T-helper 1 cell treated with Interleukin-12 subunit alpha and Interleukin-12 subunit beta and Interleukin-4 antibody, amounts not matched to agents 30 ng/mL and 1 ng/mL, for 36 hours (primary cell): ENCODE measurements at regions not wholly inside any gene's neighbourhood (a gene's known extent, or its start where the extent isn't known, plus 50 kb on each side); places are given as distances from the start of the nearest gene placed in this dataset.
"Not testable (repeated sequence)": the region's sequence is repeated elsewhere in the genome, so short reads cannot be mapped to it uniquely, and the experiment has no call there.

Experiments
- intact Hi-C: fragments of 100-400 bp; cut with micrococcal nuclease; formaldehyde crosslinking; loops from one replicate; pipeline ENCODE4 v1.15.1; 2024

- intact Hi-C loops: no loop called here
Observed at GRCh38 chr14:104395276-104395675, 184.3 kb upstream of the C14orf180 start.

GRCh38 chr14:104395941-104396681 is 183.5 kb upstream of the C14orf180 start:
- intact Hi-C loops: no loop called here

- intact Hi-C loops: no loop called here
Observed at GRCh38 chr14:104396682-104397470, 182.7 kb upstream of the C14orf180 start.

DNA sequence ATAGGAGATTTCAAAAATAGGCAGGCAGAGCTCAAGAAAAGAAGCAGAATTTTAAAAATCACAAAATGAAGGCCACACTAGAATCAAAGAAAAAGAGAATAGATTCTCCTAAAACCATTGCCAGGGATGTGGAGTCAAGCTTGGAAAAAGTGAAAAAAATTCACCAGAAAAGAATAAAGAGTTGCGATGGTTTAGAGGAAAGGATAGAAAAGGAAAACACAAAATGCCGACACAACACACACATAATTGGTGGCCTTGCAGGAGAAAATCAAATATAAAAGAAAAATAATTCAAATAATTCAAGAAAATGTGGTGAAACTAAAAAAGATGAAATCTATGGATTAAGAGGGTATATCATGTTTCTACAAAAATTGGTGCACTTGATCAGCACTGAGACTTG is 181.6 kb upstream of the C14orf180 start:
- intact Hi-C loops: no loop called here

DNA sequence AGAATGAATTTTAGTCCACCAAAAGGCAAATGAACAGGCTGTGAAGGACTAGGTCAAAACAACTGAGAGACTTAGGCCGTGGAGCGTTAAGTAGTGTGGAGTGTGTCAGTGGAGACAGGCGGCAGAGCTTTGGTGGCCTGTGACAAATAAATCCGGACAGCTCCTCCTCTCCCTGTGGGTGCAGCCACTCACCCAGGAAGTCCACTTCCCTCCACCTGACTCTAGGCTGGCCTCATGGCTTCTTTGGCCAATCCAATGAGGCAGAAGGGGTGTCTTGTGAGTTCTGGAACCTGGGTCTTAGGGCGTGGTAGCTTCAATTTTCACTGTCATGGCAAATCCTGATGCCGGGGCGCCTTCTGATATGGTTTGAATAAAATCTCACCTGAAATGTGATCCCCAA is 180.9 kb upstream of the C14orf180 start:
- intact Hi-C loops: no loop called here

GRCh38 chr14:104399432-104400155 is 180.0 kb upstream of the C14orf180 start:
- intact Hi-C loops: no loop called here

GRCh38 chr14:104400355-104400754 is 179.2 kb upstream of the C14orf180 start:
- intact Hi-C loops: no loop called here

DNA sequence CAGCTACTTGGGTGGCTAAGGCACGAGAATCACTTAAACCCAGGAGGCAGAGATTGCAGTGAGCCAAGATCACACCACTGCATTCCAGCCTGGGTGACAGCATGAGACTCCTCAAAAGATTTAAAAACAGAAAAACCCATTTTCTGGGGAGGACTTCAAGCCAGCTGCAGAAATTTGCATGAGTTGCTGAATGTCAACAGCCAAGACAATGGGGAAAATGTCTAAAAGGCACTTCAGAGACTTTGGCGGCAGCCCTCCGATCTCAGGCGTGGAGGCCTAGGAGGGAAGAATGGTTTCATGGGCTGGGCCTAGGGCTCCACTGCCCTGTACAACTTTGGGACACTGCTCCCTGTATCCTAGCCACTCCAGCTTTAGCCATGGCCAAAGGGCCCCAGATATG is 177.8 kb upstream of the C14orf180 start:
- intact Hi-C loops: no loop called here

GRCh38 chr14:104402303-104402702 is 177.3 kb upstream of the C14orf180 start:
- intact Hi-C loops: not testable (repeated sequence)

- intact Hi-C loops: no loop called here
Observed at GRCh38 chr14:104403421-104404220, 175.9 kb upstream of the C14orf180 start.

DNA sequence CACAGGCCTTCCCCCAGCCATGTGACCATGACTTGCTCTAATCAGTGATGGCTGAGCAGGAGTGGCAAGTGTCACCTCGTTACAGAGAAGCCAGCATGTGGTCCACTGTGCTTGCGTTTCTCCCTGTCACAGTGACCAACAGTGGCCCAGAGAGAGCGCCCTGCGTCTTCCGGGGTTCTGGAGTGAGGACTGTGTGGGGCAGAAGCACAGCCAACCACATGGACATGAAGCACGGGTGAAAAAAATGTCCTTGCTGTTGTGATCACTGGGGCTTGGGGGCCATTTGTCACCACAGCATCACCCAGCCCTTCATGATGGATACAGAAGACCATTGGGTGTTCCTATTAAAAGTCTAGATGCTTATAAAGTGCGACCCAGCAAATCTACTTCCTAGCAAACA is 174.6 kb upstream of the C14orf180 start:
- intact Hi-C loops: no loop called here

DNA sequence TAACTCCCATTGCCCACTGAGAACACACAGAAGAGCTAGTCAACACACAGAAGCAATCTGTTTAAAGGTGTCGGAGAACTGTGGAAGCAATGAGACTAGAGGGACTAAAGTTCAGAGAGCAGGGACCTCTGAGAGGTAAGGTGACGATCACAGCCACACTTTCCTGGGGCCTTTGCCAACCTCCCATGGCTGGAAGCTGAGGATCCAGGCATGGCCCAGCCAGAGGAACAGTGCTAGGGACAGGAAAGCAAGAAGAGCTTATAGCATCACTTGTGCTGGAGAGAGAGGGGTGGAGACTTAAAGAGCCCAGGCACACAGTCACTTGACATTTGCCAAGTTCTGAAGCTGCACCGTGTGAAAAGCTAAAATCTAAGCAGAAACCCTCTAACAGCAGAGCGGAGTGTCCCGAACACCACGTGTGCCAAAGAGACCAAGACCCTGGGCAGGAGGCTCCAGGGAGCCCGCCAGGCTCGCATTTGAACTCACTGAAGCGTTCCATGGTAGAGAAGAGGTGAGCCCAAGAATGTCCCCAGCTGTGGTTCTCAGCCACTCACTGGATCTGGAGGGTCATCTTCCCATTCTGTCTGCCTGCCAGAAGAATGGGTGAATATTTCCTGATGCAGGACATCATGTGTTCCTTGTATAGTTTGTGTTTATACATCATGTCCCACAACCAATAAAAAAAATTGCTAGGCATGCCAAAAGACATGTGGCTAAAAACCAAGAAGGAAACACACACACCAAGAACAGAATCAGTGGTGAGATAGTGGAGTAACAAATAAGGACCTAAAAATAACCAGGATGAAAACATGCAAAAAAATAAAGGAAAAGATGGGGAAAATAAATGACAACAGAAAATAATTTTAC is 174.0 kb upstream of the C14orf180 start:
- intact Hi-C loops: no loop called here

DNA sequence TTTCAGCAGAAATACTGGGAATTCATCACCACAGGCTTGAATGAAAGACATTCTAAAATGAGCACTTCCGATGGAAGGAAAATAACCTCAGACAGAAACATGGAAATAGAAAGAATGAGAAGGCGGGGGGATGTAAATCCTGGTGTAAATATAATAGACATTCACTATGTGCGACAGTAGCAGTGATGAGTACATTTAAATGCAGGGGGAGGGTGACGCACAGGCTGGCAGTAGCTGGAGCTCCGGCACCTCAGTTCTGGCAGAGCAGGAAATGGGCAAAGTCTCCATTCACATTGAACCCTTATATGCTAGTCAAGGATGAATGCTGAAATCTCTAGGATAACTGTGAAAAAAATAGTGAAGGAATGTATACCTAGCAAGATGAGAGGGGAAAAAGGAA is 172.7 kb upstream of the C14orf180 start:
- intact Hi-C loops: no loop called here

GRCh38 chr14:104416383-104416782 is 163.2 kb upstream of the C14orf180 start:
- intact Hi-C loops: no loop called here

DNA sequence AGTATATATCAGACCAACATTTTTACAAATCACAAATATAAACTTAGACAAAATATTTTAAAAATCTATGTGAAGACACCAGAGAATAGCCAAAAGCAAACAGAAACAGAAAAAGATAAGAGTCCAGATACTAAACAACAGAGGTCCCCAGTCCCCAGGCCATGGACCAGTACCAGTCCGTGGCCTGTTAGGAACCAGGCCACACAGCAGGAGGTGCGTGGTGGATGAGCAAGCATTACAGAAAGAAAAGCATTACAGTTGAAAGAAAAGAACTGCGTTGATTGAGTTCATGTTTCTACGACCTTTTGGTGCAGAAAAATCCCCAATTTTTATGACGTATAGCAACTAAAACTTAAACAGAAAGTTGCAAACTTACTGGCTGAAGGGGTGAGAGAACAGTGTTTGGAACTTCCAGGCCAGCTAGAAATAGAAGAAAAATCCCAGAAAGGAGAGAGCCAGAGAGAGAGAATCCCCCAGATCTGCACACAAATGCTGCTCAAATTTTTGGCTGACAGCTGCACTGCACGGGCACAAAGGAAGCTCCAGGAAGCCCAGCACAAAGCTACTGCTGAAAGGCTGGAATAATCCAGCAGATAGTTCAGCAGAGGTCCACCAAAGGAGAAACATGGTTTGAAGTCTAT is 159.6 kb upstream of the C14orf180 start:
- intact Hi-C loops: no loop called here

DNA sequence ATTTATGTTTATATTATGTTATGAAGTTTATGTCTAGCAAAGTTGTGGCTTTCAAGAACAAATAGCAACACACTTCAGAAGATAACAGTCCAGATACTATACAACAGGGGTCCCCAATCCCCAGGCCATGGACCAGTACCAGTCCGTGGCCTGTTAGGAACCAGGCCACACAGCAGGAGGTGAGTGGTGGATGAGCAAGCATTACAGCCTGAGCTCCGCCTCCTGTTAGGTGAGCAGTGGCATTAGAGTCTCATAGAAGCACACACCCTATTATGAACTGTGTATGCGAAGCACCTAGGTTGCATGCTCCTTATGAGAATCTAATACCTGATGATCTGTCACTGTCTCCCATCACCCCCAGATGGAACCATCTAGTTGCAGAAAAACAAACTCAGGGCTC is 159.0 kb upstream of the C14orf180 start:
- intact Hi-C loops: not testable (repeated sequence)

GRCh38 chr14:104420990-104421389 is 158.6 kb upstream of the C14orf180 start:
- intact Hi-C loops: no loop called here

DNA sequence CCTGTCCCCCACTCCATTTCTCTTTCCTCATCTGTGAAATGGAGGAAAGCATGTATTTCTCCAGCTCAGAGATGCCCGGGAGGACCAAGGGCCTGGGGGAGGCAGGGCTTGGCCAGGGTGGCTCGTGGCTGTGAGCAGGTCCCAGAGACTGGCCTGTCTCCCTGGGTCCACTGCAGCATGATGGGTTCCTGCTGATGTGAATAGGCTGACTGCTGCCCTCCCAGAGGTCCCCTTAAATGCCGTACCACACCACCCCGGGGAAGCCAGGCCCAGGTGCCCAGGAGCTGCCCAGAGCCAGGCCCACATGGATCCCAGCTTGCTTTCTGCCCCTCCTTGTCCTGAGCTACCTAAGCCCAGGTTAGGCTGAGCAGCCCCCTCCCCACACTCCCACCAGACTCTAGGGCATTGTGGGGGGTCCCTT is 158.2 kb upstream of the C14orf180 start:
- intact Hi-C loops: no loop called here

GRCh38 chr14:104421892-104422828 is 157.4 kb upstream of the C14orf180 start:
- intact Hi-C loops: no loop called here
